ENCODE measurements at regions not wholly inside any gene's neighbourhood (a gene's known extent, or its start where the extent isn't known, plus 50 kb on each side); places are given as distances from the start of the nearest gene placed in this dataset.

DNA sequence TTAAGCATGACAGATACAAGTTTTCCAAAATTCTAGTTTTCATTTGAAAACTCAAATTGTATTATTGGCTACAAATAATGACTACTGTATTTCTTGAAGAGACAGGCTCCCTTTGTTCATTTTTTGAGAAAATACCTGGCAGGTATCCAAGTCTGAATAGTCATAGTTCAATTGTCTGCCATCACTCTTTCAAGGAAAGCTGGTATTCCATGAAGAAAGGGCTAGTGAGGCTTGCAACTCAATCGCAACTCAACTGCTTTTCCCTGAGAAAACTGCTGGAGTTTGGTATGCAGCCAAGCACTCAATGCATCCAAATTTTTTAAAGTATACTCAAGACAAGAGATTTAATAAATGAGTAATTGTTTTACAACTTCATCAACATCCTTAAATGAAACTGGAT, 61.4 kb upstream of the TRIO start:
- Histone ChIP-seq H3K27ac (no peak overlapping the region), H3K4me1 (no peaks in the 10 kb centered on the region), H3K36me3 (no peaks in the 10 kb centered on the region), H3K4me3 (no peak overlapping the region), H3K27me3 (no peaks in the 10 kb centered on the region), H3K9me3 (no peaks in the 10 kb centered on the region)
- DNase-seq, result no peak
- TF ChIP-seq POLR2A (IDR thresholded peaks at IDR 0.05), result no peak

DNA sequence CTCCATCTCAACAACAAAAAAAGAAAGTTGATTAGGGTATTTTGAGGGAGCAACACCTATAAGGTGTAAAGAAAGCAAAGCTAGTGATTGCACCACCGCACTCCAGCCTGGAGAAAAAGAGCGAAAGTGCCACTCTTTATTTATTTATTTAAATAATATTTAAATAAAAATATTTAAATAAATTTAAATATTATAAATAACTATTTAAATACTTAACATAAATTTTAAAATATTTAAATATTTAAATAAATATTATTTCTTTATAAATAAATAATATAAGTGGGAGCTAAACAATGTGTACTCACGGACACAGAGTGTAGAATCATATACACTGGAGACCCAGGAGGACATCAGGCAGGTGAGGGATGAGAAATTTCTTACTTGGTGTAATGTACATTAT, 64.4 kb upstream of the TRIO start:
- Histone ChIP-seq H3K4me1 (no peaks in the 10 kb centered on the region), H3K27ac (no peak overlapping the region), H3K9me3 (no peaks in the 10 kb centered on the region), H3K4me3 (no peak overlapping the region), H3K36me3 (no peaks in the 10 kb centered on the region), H3K27me3 (no peaks in the 10 kb centered on the region)
- DNase-seq, result no peak
- TF ChIP-seq, protein P1, sequence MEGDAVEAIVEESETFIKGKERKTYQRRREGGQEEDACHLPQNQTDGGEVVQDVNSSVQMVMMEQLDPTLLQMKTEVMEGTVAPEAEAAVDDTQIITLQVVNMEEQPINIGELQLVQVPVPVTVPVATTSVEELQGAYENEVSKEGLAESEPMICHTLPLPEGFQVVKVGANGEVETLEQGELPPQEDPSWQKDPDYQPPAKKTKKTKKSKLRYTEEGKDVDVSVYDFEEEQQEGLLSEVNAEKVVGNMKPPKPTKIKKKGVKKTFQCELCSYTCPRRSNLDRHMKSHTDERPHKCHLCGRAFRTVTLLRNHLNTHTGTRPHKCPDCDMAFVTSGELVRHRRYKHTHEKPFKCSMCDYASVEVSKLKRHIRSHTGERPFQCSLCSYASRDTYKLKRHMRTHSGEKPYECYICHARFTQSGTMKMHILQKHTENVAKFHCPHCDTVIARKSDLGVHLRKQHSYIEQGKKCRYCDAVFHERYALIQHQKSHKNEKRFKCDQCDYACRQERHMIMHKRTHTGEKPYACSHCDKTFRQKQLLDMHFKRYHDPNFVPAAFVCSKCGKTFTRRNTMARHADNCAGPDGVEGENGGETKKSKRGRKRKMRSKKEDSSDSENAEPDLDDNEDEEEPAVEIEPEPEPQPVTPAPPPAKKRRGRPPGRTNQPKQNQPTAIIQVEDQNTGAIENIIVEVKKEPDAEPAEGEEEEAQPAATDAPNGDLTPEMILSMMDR (IDR thresholded peaks at IDR 0.05), result no peak
- no peak for TF ChIP-seq POLR2A (IDR thresholded peaks at IDR 0.05)

DNA sequence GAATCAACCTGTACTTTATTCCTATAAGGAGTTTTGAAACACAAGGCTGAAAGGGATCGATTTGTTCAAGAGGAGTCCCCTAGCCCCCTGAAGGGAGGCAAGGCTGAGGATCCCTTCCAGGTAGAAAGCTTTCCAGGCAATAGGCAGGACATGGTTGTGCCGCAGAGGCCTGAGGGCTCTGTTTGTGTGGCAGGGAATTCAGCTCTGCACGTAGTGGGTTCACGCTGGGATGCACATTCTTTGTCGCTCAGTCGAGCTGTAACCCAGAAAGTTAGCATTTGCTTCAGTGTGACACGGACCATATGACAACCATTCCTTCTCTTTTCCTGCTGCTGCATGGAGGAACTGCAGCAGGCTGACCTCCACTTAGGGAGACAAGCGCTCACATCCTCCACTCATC, 65.6 kb upstream of the TRIO start:
- H3K27me3 ChIP-seq, result no peaks in the 10 kb centered on the region
- no peaks in the 10 kb centered on the region for H3K36me3 ChIP-seq
- TF ChIP-seq POLR2A (IDR thresholded peaks at IDR 0.05), result no peak
- TF ChIP-seq, protein P1 (IDR thresholded peaks at IDR 0.05), result no peak
- H3K27ac ChIP-seq, result no peak overlapping the region
- no peaks in the 10 kb centered on the region for H3K4me1 ChIP-seq
- DNase-seq, result no peak
- no peaks in the 10 kb centered on the region for H3K9me3 ChIP-seq
- no peak overlapping the region for H3K4me3 ChIP-seq

DNA sequence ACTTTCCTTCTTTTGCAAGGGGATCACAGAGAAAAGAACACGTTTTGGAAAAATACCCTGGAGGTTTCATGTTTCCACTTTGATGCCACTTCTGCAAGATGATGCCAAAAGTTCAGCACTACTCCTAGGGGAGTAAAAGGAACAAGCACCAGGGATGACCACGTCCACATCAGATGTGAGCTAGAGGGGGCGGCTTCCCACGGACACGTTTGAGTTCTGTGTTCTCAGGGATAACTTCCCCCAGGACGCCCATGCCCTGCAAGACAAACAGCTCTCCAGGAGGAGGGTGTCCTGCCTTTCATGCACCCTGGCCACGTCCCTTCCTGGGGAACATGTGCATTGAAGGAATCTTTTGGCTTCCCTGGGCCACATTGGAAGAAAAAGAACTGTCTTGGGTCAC, 66.6 kb upstream of the TRIO start:
- DNase-seq, result no peak
- H3K9me3 ChIP-seq, result no peaks in the 10 kb centered on the region
- H3K4me1 ChIP-seq, result no peaks in the 10 kb centered on the region
- no peaks in the 10 kb centered on the region for H3K36me3 ChIP-seq
- no peak for TF ChIP-seq POLR2A (IDR thresholded peaks at IDR 0.05)
- TF ChIP-seq, protein P1 (IDR thresholded peaks at IDR 0.05), result no peak
- no peak overlapping the region for H3K4me3 ChIP-seq
- H3K27ac ChIP-seq, result no peak overlapping the region
- no peaks in the 10 kb centered on the region for H3K27me3 ChIP-seq

DNA sequence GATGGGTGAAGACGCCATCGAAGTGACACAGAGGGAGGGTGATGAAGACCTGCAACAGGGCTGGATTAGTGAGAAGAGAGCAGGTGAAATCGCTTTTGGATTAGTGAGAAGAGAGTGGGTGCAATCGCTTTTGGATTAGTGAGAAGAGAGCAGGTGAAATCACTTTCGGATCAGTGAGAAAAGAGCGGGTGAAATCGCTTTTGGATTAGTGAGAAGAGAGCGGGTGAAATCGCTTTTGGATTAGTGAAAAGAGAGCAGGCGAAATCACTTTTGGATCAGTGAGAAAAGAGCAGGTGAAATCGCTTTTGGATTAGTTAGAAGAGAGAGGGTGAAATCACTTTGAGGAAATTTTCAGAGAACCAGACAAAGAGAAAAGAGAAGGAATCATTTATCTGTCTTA, 67.2 kb upstream of the TRIO start:
- H3K27ac ChIP-seq, result no peak overlapping the region
- H3K27me3 ChIP-seq, result no peaks in the 10 kb centered on the region
- TF ChIP-seq, protein P1 (IDR thresholded peaks at IDR 0.05), result no peak
- TF ChIP-seq POLR2A (IDR thresholded peaks at IDR 0.05), result no peak
- no peaks in the 10 kb centered on the region for H3K9me3 ChIP-seq
- no peaks in the 10 kb centered on the region for H3K36me3 ChIP-seq
- DNase-seq, result no peak
- H3K4me1 ChIP-seq, result no peaks in the 10 kb centered on the region
- no peak overlapping the region for H3K4me3 ChIP-seq

DNA sequence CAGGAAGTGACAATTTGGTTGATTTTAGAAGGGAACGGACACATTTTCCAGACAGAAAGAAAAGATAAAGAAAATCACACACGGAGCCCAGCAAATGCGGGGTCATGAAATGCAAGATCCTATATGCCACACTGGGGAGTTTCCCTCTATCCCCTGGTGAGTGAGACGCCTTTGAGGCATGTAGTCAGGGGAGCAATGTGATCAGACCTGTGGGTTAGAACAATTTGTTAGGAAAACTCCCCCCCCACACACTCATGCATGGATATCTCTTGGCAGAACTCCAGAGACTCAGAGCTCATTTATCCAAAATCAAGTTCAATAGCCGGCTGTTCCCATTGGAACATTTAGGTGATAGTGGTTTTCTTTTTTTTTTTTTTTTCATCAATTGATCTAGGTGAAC, 71.7 kb upstream of the TRIO start:
- Histone ChIP-seq H3K27ac (no peak overlapping the region), H3K4me3 (no peak overlapping the region), H3K27me3 (no peaks in the 10 kb centered on the region), H3K4me1 (no peaks in the 10 kb centered on the region), H3K36me3 (no peaks in the 10 kb centered on the region), H3K9me3 (no peaks in the 10 kb centered on the region)
- no peak for DNase-seq
- TF ChIP-seq, protein P1 (IDR thresholded peaks at IDR 0.05), result no peak
- no peak for TF ChIP-seq POLR2A (IDR thresholded peaks at IDR 0.05)

Measured in Peyer's patch (tissue), 4 donors.